ENCODE measurements at regions not wholly inside any gene's neighbourhood (a gene's known extent, or its start where the extent isn't known, plus 50 kb on each side); places are given as distances from the start of the nearest gene placed in this dataset.

DNA sequence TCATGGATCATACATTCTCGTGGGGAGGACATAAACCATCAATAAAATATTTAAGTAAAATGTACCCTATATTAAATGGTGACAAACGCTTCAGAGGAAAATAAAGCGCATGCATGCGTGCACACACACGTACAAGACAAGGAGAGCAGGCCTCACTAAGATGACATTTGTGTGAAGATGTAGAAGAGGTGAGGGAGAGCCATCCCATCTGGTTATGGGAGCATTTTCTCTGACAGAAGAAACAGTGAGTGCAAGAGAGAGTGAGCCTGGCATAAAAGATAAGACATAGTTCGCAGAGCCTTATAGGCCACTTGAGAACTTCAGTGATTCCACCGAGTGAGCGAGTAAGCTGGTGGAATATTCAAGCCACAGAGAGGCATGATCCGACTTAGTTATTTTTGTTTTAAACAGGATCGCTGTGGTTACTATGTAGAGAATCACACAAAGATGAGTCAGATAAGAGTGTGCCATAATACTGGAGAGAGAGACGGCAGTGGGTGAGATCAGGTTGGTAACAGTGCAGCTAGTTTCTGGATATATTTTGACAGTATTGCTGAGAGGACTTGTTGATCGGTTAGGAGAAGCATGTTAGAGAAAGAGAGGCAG is 624.2 kb downstream of the PLPP3 start:
- no peak for DNase-seq

DNA sequence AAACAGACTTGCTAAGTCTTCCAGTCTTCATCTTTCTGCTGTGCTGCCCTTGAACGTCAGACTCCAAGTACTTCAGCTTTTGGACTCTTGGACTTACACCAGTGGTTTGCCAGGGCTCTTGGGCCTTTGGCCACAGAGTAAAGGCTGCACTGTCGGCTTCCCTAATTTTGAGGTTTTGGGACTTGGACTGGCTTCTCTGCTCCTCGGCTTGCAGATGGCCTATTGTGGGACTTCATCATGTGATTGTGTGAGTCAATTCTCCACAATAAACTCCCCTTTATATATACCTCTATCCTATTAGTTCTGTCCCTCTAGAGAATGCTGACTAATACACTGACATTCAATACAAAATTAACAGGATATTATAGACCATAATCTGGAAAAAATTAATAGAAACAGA is 628.1 kb downstream of the PLPP3 start:
- no peak for DNase-seq

DNA sequence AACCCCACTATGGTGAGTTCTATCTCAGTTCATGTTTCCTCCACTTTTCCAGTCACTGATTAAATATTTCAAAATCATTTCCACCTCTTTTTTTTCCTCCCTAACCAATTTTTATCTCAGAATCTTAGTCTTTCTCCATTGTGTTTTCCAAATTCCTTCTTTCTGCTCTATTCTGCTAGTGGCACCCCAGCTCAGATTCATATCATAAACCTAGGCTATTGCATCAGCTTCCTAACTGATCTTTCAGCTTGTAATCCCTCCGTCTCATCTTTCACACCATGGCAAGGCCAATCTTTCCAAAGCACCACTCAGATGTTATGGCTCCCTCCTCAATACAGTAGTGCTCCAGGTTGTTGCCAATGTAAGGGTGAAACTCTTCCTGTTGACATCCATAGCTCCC is 631.9 kb downstream of the PLPP3 start:
- no peak for DNase-seq

DNA sequence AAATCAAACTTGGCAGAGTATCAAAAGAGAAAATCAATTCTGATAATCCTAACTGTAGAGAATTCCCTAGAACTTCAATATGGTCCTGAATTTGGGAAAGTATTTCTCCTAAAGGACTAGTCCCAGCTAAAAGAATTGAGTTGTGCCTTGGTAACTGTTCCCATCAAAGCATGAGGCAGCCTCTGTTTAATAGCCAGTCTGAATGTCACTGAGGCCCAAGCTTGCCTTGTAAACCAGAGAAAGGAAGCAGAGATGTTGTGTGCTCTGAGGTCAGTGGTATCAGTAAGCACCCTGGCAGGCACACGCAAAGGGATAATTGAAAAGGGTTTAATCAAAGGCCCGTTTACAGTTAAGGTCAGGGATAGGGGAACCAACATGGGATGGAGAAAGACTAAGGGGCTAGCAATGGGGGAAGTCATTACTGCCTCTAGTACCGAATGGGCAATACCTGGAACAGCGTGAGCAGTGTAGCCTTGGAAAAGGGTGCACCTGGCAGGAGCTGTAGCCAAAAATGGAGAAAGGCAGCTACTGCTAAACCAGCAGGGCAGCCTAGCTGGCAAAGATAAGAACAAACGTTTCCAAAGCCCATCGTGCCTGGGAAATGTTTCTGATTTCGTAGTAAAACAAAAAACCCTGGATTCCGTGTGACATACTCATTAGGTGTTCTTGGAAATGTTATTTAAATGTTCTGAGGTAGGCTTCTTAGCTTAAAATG is 635.5 kb downstream of the PLPP3 start:
- DNase-seq: no peak

DNA sequence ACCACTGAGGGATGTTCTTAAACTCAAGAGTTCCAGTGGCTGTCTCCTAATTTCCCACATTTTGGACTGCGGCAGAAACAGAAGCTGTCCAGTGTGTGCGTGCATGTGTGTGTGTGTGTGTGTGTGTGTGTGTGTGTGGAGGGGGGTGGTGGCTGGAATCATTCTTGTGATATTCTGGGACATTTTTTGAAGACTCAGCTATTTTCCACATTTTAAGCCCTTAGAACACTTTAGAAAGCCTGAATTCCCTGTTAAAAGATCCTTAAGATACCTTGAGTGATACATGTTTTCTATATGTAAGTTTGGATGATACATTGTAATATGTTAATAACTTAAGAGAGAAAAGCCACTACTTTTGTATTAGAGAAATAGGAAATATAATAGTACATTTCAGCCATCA is 636.4 kb downstream of the PLPP3 start:
- no peak for DNase-seq

DNA sequence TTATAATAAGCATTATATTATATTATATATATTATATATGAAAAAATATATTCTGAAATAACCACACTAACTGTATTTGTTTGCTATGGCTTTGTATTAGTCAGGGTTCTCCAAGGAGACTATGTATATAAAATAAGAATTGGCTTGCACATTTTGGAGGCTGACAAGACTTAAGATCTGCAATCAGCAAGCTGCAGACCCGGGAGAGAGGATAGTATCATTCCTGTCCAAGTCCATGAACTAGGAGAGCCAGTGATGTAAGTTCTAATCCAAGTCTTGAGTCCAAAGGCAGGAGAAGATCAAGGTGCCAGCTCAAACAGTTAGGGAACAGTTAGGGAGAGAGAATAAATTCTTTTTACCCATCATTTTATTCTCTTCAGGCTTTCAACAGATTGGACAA is 639.5 kb downstream of the PLPP3 start:
- DNase-seq: no peak

DNA sequence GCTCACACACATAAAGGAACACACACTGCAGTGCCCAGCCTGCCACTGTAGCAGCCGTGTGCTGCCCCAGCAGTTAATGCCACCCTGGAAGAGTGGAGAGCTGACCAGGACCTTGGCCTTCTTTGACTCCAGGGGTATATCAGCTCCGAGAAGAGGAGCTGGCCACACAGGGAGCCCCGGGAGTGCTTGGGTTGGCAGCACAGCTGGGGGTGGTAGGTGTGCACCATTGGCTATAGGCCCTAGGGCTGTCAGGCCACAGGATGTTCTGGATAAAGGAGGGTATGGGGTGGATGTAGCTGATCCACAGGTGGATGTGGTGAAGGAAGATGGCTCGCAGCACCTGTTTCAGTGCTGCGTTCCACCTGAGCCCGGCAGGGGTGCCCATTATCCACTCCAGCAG is 640.5 kb downstream of the PLPP3 start:
- DNase-seq: no peak

DNA sequence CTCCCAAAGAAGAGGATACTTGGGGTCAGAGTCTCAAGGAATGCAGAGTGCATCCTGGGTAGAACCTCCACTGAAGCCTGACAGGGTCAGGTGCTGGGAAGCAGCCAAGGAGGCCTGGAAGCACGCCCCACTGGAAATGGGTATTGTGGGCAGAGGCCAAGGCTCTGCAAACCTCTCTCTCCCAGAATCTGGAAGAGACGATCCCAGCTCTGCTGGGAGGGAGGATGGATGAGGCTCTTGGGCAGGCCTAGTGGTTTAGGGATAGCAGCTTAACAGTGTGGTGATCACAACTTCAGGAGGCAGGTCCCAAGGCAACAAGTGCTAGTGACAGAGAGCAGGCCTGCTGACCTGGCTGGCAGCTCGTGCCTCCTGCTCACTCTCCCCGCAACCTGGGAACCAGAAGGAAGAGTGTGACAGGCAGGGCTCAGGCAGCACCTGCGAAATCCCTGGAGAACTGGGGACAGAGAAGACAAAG is 641.0 kb downstream of the PLPP3 start:
- DNase-seq: no peak

DNA sequence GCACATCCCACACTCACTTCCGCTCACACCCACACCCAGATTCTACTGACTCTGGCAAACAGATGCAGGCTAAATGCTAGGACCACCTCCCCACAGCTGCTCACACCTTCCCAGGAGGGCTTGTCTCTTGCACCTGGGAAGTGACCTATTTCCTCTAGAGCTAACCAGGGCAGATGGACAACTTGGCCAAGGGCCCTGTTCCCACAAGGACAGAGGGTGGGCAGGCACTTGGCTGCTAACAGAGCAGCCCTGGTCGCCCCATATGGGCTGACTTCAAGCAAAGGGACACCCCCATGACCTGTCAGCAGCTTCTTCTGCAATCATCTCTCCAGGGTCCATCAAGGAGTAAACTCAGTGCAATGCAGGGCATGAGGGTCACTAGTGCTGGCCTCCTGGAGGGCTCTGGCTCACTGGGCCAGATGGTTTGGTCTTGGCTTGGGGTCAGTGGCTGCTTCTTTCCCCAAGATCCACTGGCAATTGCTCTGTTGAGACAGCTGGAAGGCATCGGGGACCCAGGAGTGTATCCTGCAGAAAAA is 641.5 kb downstream of the PLPP3 start:
- DNase-seq: no peak

DNA sequence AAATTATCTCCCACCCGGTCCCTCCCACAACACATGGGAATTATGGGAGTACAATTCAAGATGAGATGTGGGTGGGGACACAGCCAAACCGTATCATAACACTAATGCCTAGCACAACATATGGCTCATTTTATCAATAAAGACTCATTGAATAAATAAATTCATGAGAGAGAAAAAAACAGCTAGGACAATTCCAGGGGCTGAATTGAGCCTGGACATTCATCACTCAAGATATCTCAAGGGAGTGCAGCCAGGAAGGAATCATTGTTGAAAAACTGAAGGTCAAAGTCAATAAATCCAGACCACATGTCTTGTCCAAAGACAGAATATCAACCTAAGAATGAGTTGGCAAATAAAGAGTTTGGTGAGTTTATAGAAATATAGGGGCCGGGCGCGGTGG is 644.1 kb downstream of the PLPP3 start:
- DNase-seq: no peak

DNA sequence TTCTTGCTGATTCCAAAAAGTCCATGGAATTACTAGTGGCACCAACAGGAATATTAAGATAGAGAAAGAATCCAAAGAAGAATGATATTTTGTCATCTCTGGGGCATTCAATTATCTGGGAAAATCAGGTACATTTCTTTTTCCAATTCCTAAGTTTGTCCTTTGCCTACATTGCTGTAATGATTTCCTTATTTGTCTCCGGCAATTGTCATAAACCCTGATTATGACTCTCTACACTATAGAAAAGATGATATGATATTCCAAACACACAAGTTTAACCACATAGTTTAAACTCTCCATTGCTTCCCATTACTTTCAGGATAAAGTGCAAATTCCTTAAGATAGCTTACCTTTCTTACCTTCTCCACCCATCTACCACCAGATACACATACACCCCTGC is 647.0 kb downstream of the PLPP3 start:
- DNase-seq: no peak

DNA sequence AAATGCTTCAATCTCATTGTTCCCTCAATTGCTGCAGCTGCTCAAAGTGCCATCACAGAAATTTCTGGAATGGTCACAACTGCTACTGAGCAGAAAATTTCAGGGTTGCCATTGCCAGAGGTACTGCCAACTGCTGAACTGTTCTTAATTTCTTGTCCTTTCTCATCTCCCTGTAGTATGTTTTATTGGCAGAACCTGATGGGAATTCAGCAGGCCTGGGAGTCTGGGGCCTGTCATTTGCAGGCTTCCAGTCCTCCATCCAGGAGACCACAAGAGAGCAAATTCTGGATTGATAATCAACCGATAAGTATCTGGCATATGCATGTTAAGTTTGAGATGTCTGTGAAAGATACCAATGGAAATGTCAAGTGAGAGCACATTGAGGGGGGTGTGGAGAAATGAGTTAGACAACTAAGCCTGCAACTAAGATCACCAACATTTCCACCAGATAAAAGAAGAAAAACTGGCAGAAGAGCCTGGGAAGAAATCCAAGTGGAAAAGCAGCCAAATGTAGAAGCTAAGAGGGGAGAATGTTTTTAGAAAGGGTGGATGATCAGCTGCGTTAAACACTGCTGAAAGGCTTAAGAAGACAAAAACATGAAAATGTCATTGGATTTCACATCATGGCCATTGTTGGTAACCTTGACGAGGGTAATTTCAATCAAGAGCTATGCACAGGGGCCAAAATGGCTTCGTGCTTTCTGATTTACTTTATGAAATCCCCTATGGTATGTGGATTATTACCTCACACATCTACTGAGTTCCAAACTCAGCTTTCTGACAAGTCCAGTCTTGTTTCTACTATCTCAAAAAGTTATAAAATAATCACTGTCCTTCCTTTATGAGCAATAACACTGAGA is 648.1 kb downstream of the PLPP3 start:
- DNase-seq: peak; percentile 69

DNA sequence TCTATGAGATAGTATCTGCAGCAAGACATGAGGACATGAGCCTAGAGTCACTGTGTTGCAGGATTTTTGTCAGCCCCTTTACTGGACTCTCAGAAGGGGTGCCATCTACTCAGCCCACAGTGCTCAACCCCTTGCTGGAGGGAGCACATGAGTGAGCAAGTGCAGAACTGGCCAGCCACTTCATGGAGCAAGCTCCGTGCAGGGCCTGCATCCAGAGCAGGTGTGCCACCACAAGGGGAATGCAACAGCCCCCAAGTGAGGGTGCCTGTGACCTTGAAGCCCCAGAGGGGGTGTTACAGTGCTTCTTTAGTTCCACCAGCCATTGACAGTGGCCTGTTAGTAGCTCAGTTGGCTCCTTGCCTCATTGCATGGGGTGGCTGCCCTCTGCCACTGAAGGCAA is 649.7 kb downstream of the PLPP3 start:
- DNase-seq: no peak

DNA sequence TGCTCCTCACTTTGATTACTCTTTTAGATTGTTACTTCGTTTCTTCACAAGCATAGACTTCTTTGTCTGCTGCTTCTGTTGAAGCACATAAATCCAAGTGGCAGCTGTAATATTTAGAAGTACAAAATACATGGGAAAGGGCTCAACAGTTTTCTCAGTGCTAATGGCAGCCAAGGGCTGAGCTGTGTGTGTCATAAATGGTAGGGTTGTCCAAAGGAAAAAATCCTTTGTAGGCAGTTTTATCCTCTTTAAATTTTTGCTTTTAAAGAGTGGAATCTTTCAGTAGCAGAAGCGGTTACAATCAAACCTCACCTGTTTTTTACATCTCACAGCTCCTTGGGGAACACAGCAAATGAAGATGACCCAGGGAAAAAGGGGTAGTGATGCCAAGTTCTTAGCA is 650.8 kb downstream of the PLPP3 start:
- DNase-seq: no peak

DNA sequence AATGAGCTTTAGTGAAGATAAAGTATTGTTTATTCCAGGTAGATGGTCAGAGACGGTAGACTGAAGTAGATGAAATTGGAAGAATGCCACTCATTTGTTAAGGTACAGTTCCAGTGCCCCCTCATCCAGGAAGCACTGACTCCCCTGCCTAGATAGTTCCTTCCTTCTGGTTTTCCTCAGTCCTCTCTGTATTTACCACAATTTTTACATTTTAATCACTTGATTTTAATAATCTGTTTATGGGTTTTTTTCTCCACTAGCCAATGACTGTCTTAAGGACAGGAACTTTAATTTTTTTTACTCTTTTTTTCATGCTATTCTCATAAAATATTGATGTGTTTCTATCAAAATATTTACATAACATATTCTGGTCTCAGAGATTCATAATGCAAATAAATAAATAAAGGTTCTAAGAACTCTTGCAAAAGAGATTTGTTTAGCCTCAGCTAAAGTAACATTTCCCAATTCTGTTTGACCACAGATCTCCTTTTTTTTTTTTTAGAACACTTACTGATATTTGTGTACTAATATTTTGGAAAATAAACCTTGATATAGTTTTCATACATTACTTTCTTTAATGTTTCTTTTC is 651.6 kb downstream of the PLPP3 start:
- DNase-seq: no peak

DNA sequence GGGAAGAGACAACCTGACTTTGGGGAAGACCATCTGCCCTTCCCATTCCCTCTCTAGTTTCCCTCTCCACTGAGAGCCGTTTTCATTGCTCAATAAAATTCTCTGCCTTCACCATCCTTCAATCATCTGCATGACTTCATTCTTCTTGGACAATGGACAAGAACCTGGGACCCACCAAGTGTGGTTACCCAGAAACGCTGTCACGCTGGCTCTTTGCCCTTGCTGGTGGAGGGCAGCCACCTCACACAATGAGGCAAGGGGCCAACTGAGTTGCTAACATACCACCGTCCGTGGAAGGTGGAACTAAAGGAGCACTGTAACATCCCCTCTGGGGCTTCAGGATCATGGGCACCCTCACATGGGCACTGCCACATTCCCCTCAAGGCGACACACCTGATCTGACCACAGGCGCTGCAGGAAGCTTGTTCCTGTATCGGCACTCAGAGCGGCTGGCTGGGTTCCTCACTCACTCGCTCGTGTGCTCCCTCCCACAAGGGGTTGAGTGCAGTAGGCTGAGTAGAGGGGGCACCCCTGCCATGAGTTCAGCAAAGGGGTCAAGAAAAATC is 652.4 kb downstream of the PLPP3 start:
- DNase-seq: no peak

DNA sequence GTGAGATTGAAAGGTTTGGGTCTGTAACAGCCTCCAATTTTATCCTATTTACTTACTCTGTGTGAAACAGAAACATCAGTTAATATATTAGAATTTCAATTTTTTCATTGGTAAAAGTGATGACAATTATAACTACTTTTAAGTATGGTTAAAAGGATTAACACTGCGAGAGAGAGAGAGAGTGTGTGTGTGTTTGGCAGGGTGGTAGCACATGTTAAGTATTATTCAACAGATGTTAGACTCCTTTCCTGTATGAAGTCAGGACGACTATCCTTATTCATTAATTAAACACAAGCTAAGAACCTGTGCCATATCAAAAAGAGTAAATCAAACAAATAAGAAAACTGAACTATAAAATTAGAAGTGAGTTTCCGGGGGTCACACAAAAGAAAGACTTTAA is 662.5 kb downstream of the PLPP3 start:
- no peak for DNase-seq

DNA sequence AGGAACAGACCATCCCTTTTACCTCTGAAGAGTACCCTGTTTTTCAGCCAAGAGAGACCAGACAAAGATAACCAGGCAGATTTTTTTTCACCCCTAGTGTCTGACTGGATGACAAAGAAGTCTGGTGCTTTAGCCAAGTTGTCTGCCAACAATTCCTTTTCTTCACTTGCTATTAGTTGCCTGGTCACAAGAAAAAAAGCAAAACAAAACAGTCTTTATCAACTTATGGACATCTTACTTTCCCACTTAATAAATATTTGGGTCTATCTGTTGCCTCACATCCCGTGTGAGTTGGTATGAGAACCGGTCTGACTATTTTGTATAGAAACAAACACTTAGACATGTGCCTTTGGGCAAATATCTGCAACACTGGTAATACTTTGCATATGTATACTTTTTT is 662.9 kb downstream of the PLPP3 start:
- DNase-seq: no peak

DNA sequence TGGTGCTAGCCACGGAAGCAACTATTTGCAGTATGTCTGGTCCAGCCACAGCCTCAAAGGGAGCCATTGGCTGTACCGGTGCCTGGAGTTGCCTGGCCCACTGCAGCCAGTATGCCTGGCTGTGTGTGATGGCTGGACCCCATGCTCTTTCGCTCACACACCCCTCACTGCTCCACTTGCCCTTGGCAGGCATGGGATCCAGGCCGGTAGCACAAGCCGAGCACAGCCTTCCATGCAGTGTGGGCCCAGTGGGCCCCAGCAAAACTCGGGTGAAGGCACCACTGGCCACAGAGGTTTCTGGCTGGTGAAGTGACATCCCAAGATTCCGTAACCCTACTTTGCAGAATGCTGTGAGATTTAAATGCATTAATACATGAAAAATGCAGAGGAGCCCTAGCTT is 665.8 kb downstream of the PLPP3 start:
- DNase-seq: no peak

DNA sequence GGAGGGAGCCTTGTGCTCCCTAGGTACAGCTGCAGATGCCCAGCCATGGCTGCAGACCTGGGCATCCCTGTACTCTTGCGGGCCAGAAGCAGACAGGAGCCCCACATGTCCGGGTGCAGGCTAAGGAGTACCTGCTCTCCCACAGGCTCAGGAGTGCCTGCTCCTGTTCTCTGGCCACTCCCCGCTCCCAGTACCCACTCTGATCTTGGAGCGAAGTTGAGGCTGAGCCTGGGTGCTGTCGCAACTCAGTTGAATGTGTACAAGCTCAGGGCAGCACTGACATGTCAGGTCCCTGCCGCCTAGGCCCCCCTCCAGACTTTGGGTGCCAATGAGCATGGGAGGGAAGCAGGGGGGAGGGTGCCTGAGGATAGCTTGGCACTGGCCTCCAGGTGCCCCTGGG is 666.9 kb downstream of the PLPP3 start:
- DNase-seq: no peak

DNA sequence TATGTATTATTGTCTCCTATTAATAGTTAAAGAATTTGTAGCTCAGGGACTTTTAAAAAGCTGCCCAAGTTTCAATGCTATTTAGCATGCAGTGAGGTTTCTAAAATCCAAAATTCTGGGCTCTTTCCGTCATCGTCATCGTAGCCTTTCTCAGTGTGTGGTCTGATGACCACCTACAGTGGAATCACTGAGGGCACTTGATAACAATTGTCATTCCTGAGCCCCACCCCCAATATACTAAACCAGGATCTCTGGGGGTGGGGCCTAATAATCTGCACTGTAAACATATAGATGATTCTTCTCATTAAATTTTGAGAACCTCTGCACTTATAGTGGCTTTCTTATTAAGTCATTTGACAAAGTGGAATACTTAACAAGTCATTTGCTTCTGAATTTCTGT is 674.8 kb downstream of the PLPP3 start:
- DNase-seq: no peak

DNA sequence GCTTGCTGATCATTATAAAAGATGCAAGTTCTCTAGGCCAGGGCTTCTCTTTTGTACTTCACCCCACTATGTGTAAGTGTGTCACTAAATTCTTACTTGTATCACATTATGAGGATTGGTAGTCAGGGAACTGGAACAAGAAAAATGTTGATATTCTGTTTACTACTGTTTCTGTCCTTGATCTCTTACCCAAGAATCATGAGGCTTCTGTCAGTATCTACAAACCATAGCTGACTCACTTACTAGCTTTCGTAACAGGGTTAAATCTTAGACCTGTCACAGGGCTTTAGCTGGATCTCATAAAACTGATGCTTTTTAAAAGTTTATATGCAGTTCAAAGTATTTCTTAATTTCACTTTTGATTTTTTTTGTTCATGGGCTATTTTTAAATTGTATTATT is 681.2 kb downstream of the PLPP3 start:
- DNase-seq: no peak

DNA sequence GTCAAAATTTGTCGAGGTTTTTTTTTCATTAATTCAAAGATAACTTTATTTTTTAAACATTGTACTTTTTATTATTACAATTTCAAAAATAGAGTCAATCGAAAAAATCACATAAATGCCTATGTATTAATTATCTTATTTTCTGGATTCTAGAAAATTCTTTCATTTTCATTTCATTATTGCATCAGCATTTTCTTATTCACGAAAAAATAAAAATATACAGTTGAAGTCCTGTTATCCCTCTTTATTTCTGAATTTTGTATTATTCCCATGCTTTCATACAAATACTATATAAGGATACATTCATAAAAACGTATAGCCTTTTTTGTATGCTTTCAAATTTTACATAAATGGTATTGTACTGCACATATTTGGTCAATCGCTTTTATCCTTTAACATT is 681.0 kb upstream of the USP24 start:
- DNase-seq: no peak
